GM18520 (cell line): ENCODE measurements at regions not wholly inside any gene's neighbourhood (a gene's known extent, or its start where the extent isn't known, plus 50 kb on each side); places are given as distances from the start of the nearest gene placed in this dataset.

Experiments
- ATAC-seq: cut with Tn5 transposase; IDR thresholded peaks from one replicate; pipeline ENCODE4 v1.9.1; 2021; ENCODE audit not compliant: unreplicated experiment

- no peak for ATAC-seq
These were observed 1047.6 kb upstream of the ADGRL4 start for GRCh38 chr1:80054129-80054528.

GRCh38 chr1:80053613-80054012 lies 1047.1 kb upstream of the ADGRL4 start:
- ATAC-seq, result no peak

GRCh38 chr1:80050523-80050922 lies 1044.0 kb upstream of the ADGRL4 start:
- no peak for ATAC-seq

- no peak for ATAC-seq
These were observed 1043.6 kb upstream of the ADGRL4 start for GRCh38 chr1:80050085-80050484.

GRCh38 chr1:80048716-80049115 lies 1042.2 kb upstream of the ADGRL4 start:
- ATAC-seq, result no peak

GRCh38 chr1:80047791-80048190 lies 1041.3 kb upstream of the ADGRL4 start:
- ATAC-seq, result no peak

GRCh38 chr1:80044662-80045061 lies 1038.1 kb upstream of the ADGRL4 start:
- no peak for ATAC-seq

- ATAC-seq, result no peak
These were observed 1030.3 kb upstream of the ADGRL4 start for GRCh38 chr1:80036690-80037432.

- no peak for ATAC-seq
These were observed 1016.8 kb upstream of the ADGRL4 start for GRCh38 chr1:80023358-80023757.

GRCh38 chr1:80021891-80022290 lies 1015.4 kb upstream of the ADGRL4 start:
- no peak for ATAC-seq

- no peak for ATAC-seq
These were observed 1011.8 kb upstream of the ADGRL4 start for GRCh38 chr1:80018348-80018747.

GRCh38 chr1:80008934-80009333 lies 1002.4 kb upstream of the ADGRL4 start:
- no peak for ATAC-seq

GRCh38 chr1:80003250-80003649 lies 996.7 kb upstream of the ADGRL4 start:
- no peak for ATAC-seq

GRCh38 chr1:79988401-79988800 lies 981.9 kb upstream of the ADGRL4 start:
- ATAC-seq, result no peak

- ATAC-seq, result no peak
These were observed 975.7 kb upstream of the ADGRL4 start for GRCh38 chr1:79982211-79982610.

GRCh38 chr1:79981481-79981880 lies 975.0 kb upstream of the ADGRL4 start:
- ATAC-seq, result no peak

GRCh38 chr1:79979346-79979745 lies 972.8 kb upstream of the ADGRL4 start:
- ATAC-seq, result no peak

GRCh38 chr1:79976287-79976686 lies 969.8 kb upstream of the ADGRL4 start:
- no peak for ATAC-seq

- no peak for ATAC-seq
These were observed 968.1 kb upstream of the ADGRL4 start for GRCh38 chr1:79974659-79975058.

- ATAC-seq, result no peak
These were observed 963.4 kb upstream of the ADGRL4 start for GRCh38 chr1:79969886-79970285.

- ATAC-seq, result no peak
These were observed 959.9 kb upstream of the ADGRL4 start for GRCh38 chr1:79966438-79966837.

- no peak for ATAC-seq
These were observed 953.1 kb upstream of the ADGRL4 start for GRCh38 chr1:79959635-79960034.

- ATAC-seq, result no peak
These were observed 949.4 kb upstream of the ADGRL4 start for GRCh38 chr1:79955966-79956365.
